GM23338 (cell line): ENCODE measurements at regions not wholly inside any gene's neighbourhood (a gene's known extent, or its start where the extent isn't known, plus 50 kb on each side); places are given as distances from the start of the nearest gene placed in this dataset.
A peak's percentile ranks its signal among the peaks of the same experiment; 100 is the strongest.

Experiments
- ATAC-seq: fragments of 200-7000 bp; cut with Tn5 transposase; 3 replicates; pipeline ENCODE4 v1.9.1; 2020
- DNase-seq: peaks from one replicate; pipeline ENCODE4 v3.0.0-alpha.2; 2015; ENCODE audit warnings: low spot score
- H2AFZ ChIP-seq: fragments of 200-600 bp; sonication (generic); 2 replicates; pipeline ENCODE4 v1.8.0; 2016; ENCODE audit warnings: antibody characterized with exemption, mild to moderate bottlenecking, moderate library complexity
- H3F3A ChIP-seq: fragments of 200-600 bp; sonication (generic); replicated peaks from 2 replicates; pipeline ENCODE4 v1.8.0; 2017; ENCODE audit warnings: antibody characterized with exemption, mixed run types, low read depth
- H3K27ac ChIP-seq: fragments of 200-600 bp; sonication (generic); 2 replicates; pipeline ENCODE4 v1.6.1; 2016; ENCODE audit warnings: low read depth
- H3K27me3 ChIP-seq: fragments of 200-600 bp; sonication (generic); 2 replicates; pipeline ENCODE4 v1.8.0; 2016; ENCODE audit warnings: mild to moderate bottlenecking, mixed run types, moderate library complexity; ENCODE audit not compliant: insufficient read depth
- H3K36me3 ChIP-seq: fragments of 200-600 bp; sonication (generic); 2 replicates; pipeline ENCODE4 v1.8.0; 2016; ENCODE audit warnings: mild to moderate bottlenecking; ENCODE audit not compliant: insufficient read depth
- H3K4me1 ChIP-seq: fragments of 200-600 bp; sonication (generic); 2 replicates; pipeline ENCODE4 v1.8.0; 2016; ENCODE audit warnings: mild to moderate bottlenecking, moderate library complexity; ENCODE audit not compliant: insufficient read depth
- H3K4me2 ChIP-seq: fragments of 200-600 bp; sonication (generic); 2 replicates; pipeline ENCODE4 v1.7.1; 2017; ENCODE audit warnings: mixed run types
- H3K4me3 ChIP-seq: fragments of 200-600 bp; sonication (generic); 2 replicates; pipeline ENCODE4 v1.6.1; 2016; ENCODE audit warnings: mixed run types
- H3K79me2 ChIP-seq: fragments of 200-600 bp; sonication (generic); replicated peaks from 2 replicates; pipeline ENCODE4 v1.8.0; 2017; ENCODE audit warnings: mild to moderate bottlenecking; ENCODE audit not compliant: insufficient read depth
- H3K9me2 ChIP-seq: fragments of 200-600 bp; sonication (generic); 2 replicates; pipeline ENCODE4 v1.8.0; 2017; ENCODE audit not compliant: insufficient read depth
- H4K20me1 ChIP-seq: fragments of 200-600 bp; sonication (generic); replicated peaks from 2 replicates; pipeline ENCODE4 v1.8.0; 2017; ENCODE audit warnings: mild to moderate bottlenecking; ENCODE audit not compliant: insufficient read depth
- H3K27ac Mint-ChIP-seq: 2 replicates; pipeline ENCODE4 v1.8.0; 2020; ENCODE audit warnings: inconsistent platforms, mild to moderate bottlenecking, moderate library complexity, mixed read lengths
- H3K27me3 Mint-ChIP-seq: 3 replicates; pipeline ENCODE4 v1.8.0; 2022; ENCODE audit warnings: low read depth, mild to moderate bottlenecking, moderate library complexity, mixed read lengths, inconsistent platforms; ENCODE audit not compliant: insufficient read depth, poor library complexity
- H3K36me3 Mint-ChIP-seq: 3 replicates; pipeline ENCODE4 v1.8.0; 2021; ENCODE audit warnings: low read depth, mild to moderate bottlenecking, inconsistent platforms, moderate library complexity, mixed read lengths
- H3K4me1 Mint-ChIP-seq: 3 replicates; pipeline ENCODE4 v1.8.0; 2020; ENCODE audit warnings: mild to moderate bottlenecking, inconsistent platforms, mixed read lengths
- H3K4me3 Mint-ChIP-seq: 3 replicates; pipeline ENCODE4 v1.8.0; 2021; ENCODE audit warnings: moderate library complexity, mild to moderate bottlenecking, inconsistent platforms, mixed read lengths
- H3K9me3 Mint-ChIP-seq: 3 replicates; pipeline ENCODE4 v1.8.0; 2020; ENCODE audit warnings: moderate library complexity, mild to moderate bottlenecking, inconsistent platforms, mixed read lengths
- CREB1 ChIP-seq: fragments of 250-450 bp; sonication (Bioruptor Pico); IDR thresholded peaks from 2 replicates; pipeline ENCODE4 v1.5.0; 2020; ENCODE audit warnings: low read depth, mild to moderate bottlenecking, moderate library complexity
- EZH2 ChIP-seq: fragments of 200-600 bp; sonication (generic); IDR thresholded peaks from one replicate; pipeline ENCODE4 v1.8.0; 2017; ENCODE audit warnings: antibody characterized with exemption, mild to moderate bottlenecking, low read depth; ENCODE audit not compliant: unreplicated experiment
- EZH2phosphoT487 ChIP-seq: fragments of 200-600 bp; sonication (generic); IDR thresholded peaks from one replicate; pipeline ENCODE4 v1.8.1; 2018; ENCODE audit warnings: antibody characterized with exemption; ENCODE audit not compliant: unreplicated experiment
- NANOG ChIP-seq: IDR thresholded peaks from 2 replicates; pipeline ENCODE4 v1.6.1; 2016; ENCODE audit warnings: antibody characterized with exemption, borderline replicate concordance
- POLR2AphosphoS5 ChIP-seq: IDR thresholded peaks from 2 replicates; pipeline ENCODE4 v1.6.1; 2016; ENCODE audit warnings: antibody characterized with exemption, low read depth
- REST ChIP-seq: IDR thresholded peaks from one replicate; pipeline ENCODE4 v1.6.1; 2018; ENCODE audit warnings: antibody characterized with exemption; ENCODE audit not compliant: unreplicated experiment
- STAT1 ChIP-seq: IDR thresholded peaks from one replicate; pipeline ENCODE4 v1.6.1; 2016; ENCODE audit warnings: antibody characterized with exemption; ENCODE audit not compliant: unreplicated experiment
- ZNF114 ChIP-seq: fragments of 250-450 bp; sonication (Bioruptor Pico); IDR thresholded peaks from 2 replicates; pipeline ENCODE4 v1.5.0; 2020; ENCODE audit warnings: mild to moderate bottlenecking, moderate library complexity
- ZNF331 ChIP-seq: fragments of 250-450 bp; sonication (Bioruptor Pico); IDR thresholded peaks from 2 replicates; pipeline ENCODE4 v1.5.0; 2020; ENCODE audit warnings: low read depth, mild to moderate bottlenecking, moderate library complexity
- TF ChIP-seq, protein P1 (sequence below): IDR thresholded peaks from 2 replicates; pipeline ENCODE4 v1.6.1; 2016; ENCODE audit warnings: antibody characterized with exemption
- TF ChIP-seq, protein P2 (sequence below), 2 experiments: fragments of 200-600 bp in 1 of 2; sonication (generic) in 1 of 2; conservative IDR thresholded peaks; 2 replicates each; pipeline versions ENCODE4 v1.5.1 to v1.6.1; 2016 to 2017; ENCODE audit warnings: antibody characterized with exemption in 2 of 2, low read depth in 2 of 2, mild to moderate bottlenecking in 2 of 2, moderate library complexity in 1 of 2

DNA sequence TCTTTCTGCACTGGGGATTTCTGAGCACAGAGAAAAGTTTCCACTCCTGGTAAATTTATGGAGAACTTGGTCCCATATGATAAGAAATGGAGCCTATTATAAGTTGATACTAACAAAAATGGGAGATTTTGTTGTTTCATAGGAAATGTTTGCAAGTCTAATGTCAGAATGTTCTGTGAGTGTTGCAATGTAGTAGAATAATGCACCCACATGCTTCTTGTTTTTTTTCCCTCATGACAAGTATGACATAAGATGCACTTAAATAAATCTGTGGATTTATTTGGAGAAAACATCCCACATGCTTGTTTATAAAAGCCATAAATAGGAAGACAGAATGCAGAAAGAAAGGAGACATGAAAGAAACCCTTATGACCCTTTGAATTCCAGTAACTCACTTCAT lies 50.8 kb upstream of the KCNJ6 start:
- no peaks in the 10 kb centered on the region; the same call in 2 of the 3 replicates for H3K9me3 Mint-ChIP-seq
- no peak overlapping the region for H3K27ac Mint-ChIP-seq
- peaks cover 12% of the 10 kb centered on the region; the same call in 2 of the 3 replicates for H3K4me1 Mint-ChIP-seq
- H3K4me3 Mint-ChIP-seq = no peak overlapping the region
- no peaks in the 10 kb centered on the region for H3F3A ChIP-seq
- TF ChIP-seq STAT1 = no peak
- TF ChIP-seq ZNF331 (CRISPR knock-in tag) = no peak
- TF ChIP-seq CREB1 (CRISPR knock-in tag) = no peak
- no peak for TF ChIP-seq ZNF114 (CRISPR knock-in tag)
- TF ChIP-seq EZH2phosphoT487 = no peak
- TF ChIP-seq POLR2AphosphoS5 = no peak
- TF ChIP-seq, protein P1, sequence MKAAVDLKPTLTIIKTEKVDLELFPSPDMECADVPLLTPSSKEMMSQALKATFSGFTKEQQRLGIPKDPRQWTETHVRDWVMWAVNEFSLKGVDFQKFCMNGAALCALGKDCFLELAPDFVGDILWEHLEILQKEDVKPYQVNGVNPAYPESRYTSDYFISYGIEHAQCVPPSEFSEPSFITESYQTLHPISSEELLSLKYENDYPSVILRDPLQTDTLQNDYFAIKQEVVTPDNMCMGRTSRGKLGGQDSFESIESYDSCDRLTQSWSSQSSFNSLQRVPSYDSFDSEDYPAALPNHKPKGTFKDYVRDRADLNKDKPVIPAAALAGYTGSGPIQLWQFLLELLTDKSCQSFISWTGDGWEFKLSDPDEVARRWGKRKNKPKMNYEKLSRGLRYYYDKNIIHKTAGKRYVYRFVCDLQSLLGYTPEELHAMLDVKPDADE = no peak
- no peak for TF ChIP-seq REST
- TF ChIP-seq, protein P2, sequence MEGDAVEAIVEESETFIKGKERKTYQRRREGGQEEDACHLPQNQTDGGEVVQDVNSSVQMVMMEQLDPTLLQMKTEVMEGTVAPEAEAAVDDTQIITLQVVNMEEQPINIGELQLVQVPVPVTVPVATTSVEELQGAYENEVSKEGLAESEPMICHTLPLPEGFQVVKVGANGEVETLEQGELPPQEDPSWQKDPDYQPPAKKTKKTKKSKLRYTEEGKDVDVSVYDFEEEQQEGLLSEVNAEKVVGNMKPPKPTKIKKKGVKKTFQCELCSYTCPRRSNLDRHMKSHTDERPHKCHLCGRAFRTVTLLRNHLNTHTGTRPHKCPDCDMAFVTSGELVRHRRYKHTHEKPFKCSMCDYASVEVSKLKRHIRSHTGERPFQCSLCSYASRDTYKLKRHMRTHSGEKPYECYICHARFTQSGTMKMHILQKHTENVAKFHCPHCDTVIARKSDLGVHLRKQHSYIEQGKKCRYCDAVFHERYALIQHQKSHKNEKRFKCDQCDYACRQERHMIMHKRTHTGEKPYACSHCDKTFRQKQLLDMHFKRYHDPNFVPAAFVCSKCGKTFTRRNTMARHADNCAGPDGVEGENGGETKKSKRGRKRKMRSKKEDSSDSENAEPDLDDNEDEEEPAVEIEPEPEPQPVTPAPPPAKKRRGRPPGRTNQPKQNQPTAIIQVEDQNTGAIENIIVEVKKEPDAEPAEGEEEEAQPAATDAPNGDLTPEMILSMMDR (conservative IDR thresholded peaks at IDR 0.05; ENCODE audit: low read depth in 2 of 2) = no peak
- no peak for TF ChIP-seq NANOG
- no peak for TF ChIP-seq EZH2
- H4K20me1 ChIP-seq = no peaks in the 10 kb centered on the region
- no peaks in the 10 kb centered on the region for H3K79me2 ChIP-seq
- no peaks in the 10 kb centered on the region for H3K27me3 Mint-ChIP-seq
- DNase-seq (no peak), ATAC-seq (no peak)
- H3K27ac ChIP-seq = no peak overlapping the region
- no peaks in the 10 kb centered on the region for H3K36me3 ChIP-seq
- H3K27me3 ChIP-seq = no peaks in the 10 kb centered on the region
- no peak overlapping the region for H3K4me3 ChIP-seq
- H2AFZ ChIP-seq = 0 out of 2 replicates have a peak overlapping the region, but pooled peaks have one; percentile 10
- H3K4me1 ChIP-seq = no peaks in the 10 kb centered on the region
- no peaks in the 10 kb centered on the region; the same call in 2 of the 3 replicates for H3K36me3 Mint-ChIP-seq
- H3K4me2 ChIP-seq = no peak overlapping the region
- no peaks in the 10 kb centered on the region for H3K9me2 ChIP-seq
